Testis (tissue), 2 donors: ENCODE measurements at regions not wholly inside any gene's neighbourhood (a gene's known extent, or its start where the extent isn't known, plus 50 kb on each side); places are given as distances from the start of the nearest gene placed in this dataset.

Experiments used
- DNase-seq: peaks from one replicate; pipeline ENCODE4 v3.0.0-alpha.2; 2019
- H3K27ac ChIP-seq, 2 donors: fragments of 200-600 bp; sonication (generic); one replicate each; pipeline ENCODE4 v1.5.1; 2019
- H3K27me3 ChIP-seq: fragments of 200-600 bp; sonication (generic); one replicate; pipeline ENCODE4 v1.5.1; 2019
- H3K36me3 ChIP-seq: fragments of 200-600 bp; sonication (generic); one replicate; pipeline ENCODE4 v1.5.1; 2017; ENCODE audit warnings: low read depth; ENCODE audit errors: missing control alignments
- H3K4me1 ChIP-seq: fragments of 200-600 bp; sonication (generic); one replicate; pipeline ENCODE4 v1.5.1; 2019
- H3K4me3 ChIP-seq, 2 donors: fragments of 200-600 bp; sonication (generic); one replicate each; pipeline ENCODE4 v1.5.1; 2017 to 2019
- H3K9me3 ChIP-seq: fragments of 200-600 bp; sonication (generic); one replicate; pipeline ENCODE4 v1.5.1; 2017
- CTCF ChIP-seq, 3 experiments: fragments of 450-650 bp in 2 of 3; fragments of 200-600 bp in 1 of 3; sonication (generic) in 1 of 3; IDR thresholded peaks; one replicate each; pipeline ENCODE4 v1.5.1; 2016 to 2019; ENCODE audit warnings: antibody characterized with exemption in 3 of 3, mild to moderate bottlenecking in 2 of 3, moderate library complexity in 1 of 3
- POLR2A ChIP-seq: fragments of 450-650 bp; IDR thresholded peaks from one replicate; pipeline ENCODE4 v1.6.1; 2017; ENCODE audit warnings: antibody characterized with exemption, mild to moderate bottlenecking, moderate library complexity
- WGBS, 2 donors: methylation state at CpG; one replicate each; pipeline ENCODE4 v1.1.5; 2018; 5-methylcytosine and 5-hydroxymethylcytosine counted together
- intact Hi-C: fragments of 100-400 bp; cut with DNase I; formaldehyde crosslinking; loops from one replicate; pipeline ENCODE4 v1.15.1; 2023; ENCODE audit warnings: low total_unique reads

- WGBS, 2 donors, result 1 to 3% methylated on average over 33 to 59 of the region's 74 CpGs
- H3K4me1 ChIP-seq, result peaks cover 8% of the 10 kb centered on the region
- DNase-seq, result peak; percentile 16
- no peaks in the 10 kb centered on the region for H3K9me3 ChIP-seq
- H3K4me3 ChIP-seq, result peak overlapping the region; percentile 24 to 47
- H3K36me3 ChIP-seq, result no peaks in the 10 kb centered on the region
- H3K27me3 ChIP-seq, result no peaks in the 10 kb centered on the region
- TF ChIP-seq POLR2A, result no peak
- TF ChIP-seq CTCF (IDR thresholded peaks at IDR 0.05), result no peak
- intact Hi-C loops, result no loop called here
- H3K27ac ChIP-seq, result no peak overlapping the region
Measured at GRCh38 chr3:22372292-22373062, 621.5 kb upstream of the ZNF385D start.

- no peaks in the 10 kb centered on the region for H3K36me3 ChIP-seq
- H3K27ac ChIP-seq, result no peak overlapping the region
- H3K27me3 ChIP-seq, result no peaks in the 10 kb centered on the region
- no peak for DNase-seq
- intact Hi-C loops, result no loop called here
- peaks cover 8% of the 10 kb centered on the region for H3K4me1 ChIP-seq
- no peaks in the 10 kb centered on the region for H3K9me3 ChIP-seq
- TF ChIP-seq CTCF (IDR thresholded peaks at IDR 0.05), result no peak
- TF ChIP-seq POLR2A, result no peak
- WGBS, 2 donors, result 62 to 72% methylated on average over 5 of the region's 5 CpGs
- peak overlapping the region in 1 of 2 donors; percentile 47 for H3K4me3 ChIP-seq
Measured at GRCh38 chr3:22373182-22373581, 622.2 kb upstream of the ZNF385D start.

- WGBS, 2 donors, result 74 to 88% methylated on average over 3 of the region's 3 CpGs
- H3K4me3 ChIP-seq, result no peak overlapping the region
- H3K27me3 ChIP-seq, result no peaks in the 10 kb centered on the region
- TF ChIP-seq POLR2A (no peak), CTCF (IDR thresholded peaks at IDR 0.05) (no peak)
- no peak for DNase-seq
- no peaks in the 10 kb centered on the region for H3K36me3 ChIP-seq
- H3K27ac ChIP-seq, result no peak overlapping the region
- intact Hi-C loops, result no loop called here
- H3K4me1 ChIP-seq, result peaks cover 8% of the 10 kb centered on the region
- H3K9me3 ChIP-seq, result no peaks in the 10 kb centered on the region
Measured at GRCh38 chr3:22373827-22374226, 622.8 kb upstream of the ZNF385D start.

- Histone ChIP-seq H3K4me3 (no peak overlapping the region), H3K9me3 (no peaks in the 10 kb centered on the region), H3K27ac (no peak overlapping the region), H3K27me3 (no peaks in the 10 kb centered on the region), H3K36me3 (no peaks in the 10 kb centered on the region), H3K4me1 (peaks cover 2% of the 10 kb centered on the region)
- no peak for DNase-seq
- TF ChIP-seq POLR2A (no peak), CTCF (IDR thresholded peaks at IDR 0.05) (no peak)
- intact Hi-C loops, result no loop called here
Measured at GRCh38 chr3:22377421-22377820, 626.4 kb upstream of the ZNF385D start.

- intact Hi-C loops, result no loop called here
- H3K9me3 ChIP-seq, result no peaks in the 10 kb centered on the region
- H3K36me3 ChIP-seq, result no peaks in the 10 kb centered on the region
- TF ChIP-seq CTCF (IDR thresholded peaks at IDR 0.05), result no peak
- TF ChIP-seq POLR2A, result no peak
- no peaks in the 10 kb centered on the region for H3K4me1 ChIP-seq
- no peaks in the 10 kb centered on the region for H3K27me3 ChIP-seq
- no peak overlapping the region for H3K27ac ChIP-seq
- no peak overlapping the region for H3K4me3 ChIP-seq
- DNase-seq, result no peak
Measured at GRCh38 chr3:22378869-22379268, 627.9 kb upstream of the ZNF385D start.
